Prostate gland (tissue), 2 donors: ENCODE measurements at regions not wholly inside any gene's neighbourhood (a gene's known extent, or its start where the extent isn't known, plus 50 kb on each side); places are given as distances from the start of the nearest gene placed in this dataset.

Source experiments
- DNase-seq: peaks from one replicate; pipeline ENCODE4 v3.0.0-alpha.2; 2019; ENCODE audit warnings: low spot score
- H3K27ac ChIP-seq, 2 donors: fragments of 200-600 bp; sonication (generic); 2 replicates each; pipeline ENCODE4 v1.5.1; 2017 to 2019
- H3K27me3 ChIP-seq: fragments of 200-600 bp; sonication (generic); replicated peaks from 2 replicates; pipeline ENCODE4 v1.5.1; 2019; ENCODE audit not compliant: insufficient read depth
- H3K36me3 ChIP-seq, 2 donors: fragments of 200-600 bp; sonication (generic); 1 replicate in 1 of 2; 2 replicates in 1 of 2; pipeline versions ENCODE4 v1.5.1 to v1.8.1; 2017 to 2019
- H3K4me1 ChIP-seq: fragments of 200-600 bp; sonication (generic); replicated peaks from 2 replicates; pipeline ENCODE4 v1.5.1; 2019
- H3K4me3 ChIP-seq, 2 donors: fragments of 200-600 bp; sonication (generic); 2 replicates each; pipeline ENCODE4 v1.5.1; 2017 to 2019
- H3K9me3 ChIP-seq: fragments of 200-600 bp; sonication (generic); 2 replicates; pipeline ENCODE4 v1.5.1; 2017
- CTCF ChIP-seq, 4 experiments: fragments of 200-600 bp in 2 of 4; fragments of 450-650 bp in 2 of 4; sonication (generic) in 2 of 4; IDR thresholded peaks; 1 replicate in 3 of 4; 2 replicates in 1 of 4; pipeline ENCODE4 v1.5.1; 2016 to 2019; ENCODE audit warnings: antibody characterized with exemption in 4 of 4, mild to moderate bottlenecking in 2 of 4, moderate library complexity in 2 of 4
- POLR2A ChIP-seq: fragments of 450-650 bp; IDR thresholded peaks from one replicate; pipeline ENCODE4 v1.6.1; 2016; ENCODE audit warnings: antibody characterized with exemption, mild to moderate bottlenecking
- POLR2AphosphoS5 ChIP-seq: sonication (generic); formaldehyde crosslinking; IDR thresholded peaks from one replicate; pipeline ENCODE4 v1.6.1; 2017; ENCODE audit warnings: antibody characterized with exemption
- WGBS: methylation state at CpG from one replicate; pipeline ENCODE4 v1.1.5; 2018; 5-methylcytosine and 5-hydroxymethylcytosine counted together
- intact Hi-C: fragments of 100-400 bp; cut with DNase I; formaldehyde crosslinking; loops from one replicate; pipeline ENCODE4 v1.14.2; 2022

- H3K4me3 ChIP-seq: no peak overlapping the region
- H3K9me3 ChIP-seq: no peaks in the 10 kb centered on the region
- WGBS: 85% methylated on average over 3 of the region's 3 CpGs
- no peak for TF ChIP-seq POLR2A
- TF ChIP-seq POLR2AphosphoS5: no peak
- no peak for TF ChIP-seq CTCF (IDR thresholded peaks at IDR 0.05)
- DNase-seq: no peak
- no peak overlapping the region for H3K27ac ChIP-seq
- no peaks in the 10 kb centered on the region for H3K36me3 ChIP-seq
- H3K27me3 ChIP-seq: no peaks in the 10 kb centered on the region
- intact Hi-C loops: no loop called here
- no peaks in the 10 kb centered on the region for H3K4me1 ChIP-seq
Observed at GRCh38 chr17:13864521-13864920, 204.8 kb upstream of the COX10 start.

GRCh38 chr17:13865650-13866049, 203.7 kb upstream of the COX10 start:
- no peaks in the 10 kb centered on the region for H3K27me3 ChIP-seq
- H3K27ac ChIP-seq: no peak overlapping the region
- H3K9me3 ChIP-seq: no peaks in the 10 kb centered on the region
- no peaks in the 10 kb centered on the region for H3K36me3 ChIP-seq
- intact Hi-C loops: no loop called here
- DNase-seq: no peak
- no peaks in the 10 kb centered on the region for H3K4me1 ChIP-seq
- no peak overlapping the region for H3K4me3 ChIP-seq
- WGBS: 84% methylated on average over 2 of the region's 2 CpGs
- no peak for TF ChIP-seq POLR2A
- TF ChIP-seq POLR2AphosphoS5: no peak
- TF ChIP-seq CTCF (IDR thresholded peaks at IDR 0.05): no peak

GRCh38 chr17:13869331-13869940, 199.9 kb upstream of the COX10 start:
- Histone ChIP-seq H3K9me3 (no peaks in the 10 kb centered on the region), H3K4me1 (no peaks in the 10 kb centered on the region), H3K4me3 (no peak overlapping the region), H3K36me3 (no peaks in the 10 kb centered on the region), H3K27ac (no peak overlapping the region), H3K27me3 (no peaks in the 10 kb centered on the region)
- intact Hi-C loops: no loop called here
- WGBS: 87% methylated on average over 9 of the region's 9 CpGs
- TF ChIP-seq POLR2A (no peak), CTCF (IDR thresholded peaks at IDR 0.05) (no peak)
- no peak for DNase-seq

- H3K4me3 ChIP-seq: no peak overlapping the region
- 95% methylated on average over 4 of the region's 4 CpGs for WGBS
- H3K36me3 ChIP-seq: no peaks in the 10 kb centered on the region
- no peaks in the 10 kb centered on the region for H3K27me3 ChIP-seq
- no peak for TF ChIP-seq POLR2AphosphoS5
- no peak for TF ChIP-seq CTCF (IDR thresholded peaks at IDR 0.05)
- no peak for TF ChIP-seq POLR2A
- H3K9me3 ChIP-seq: no peaks in the 10 kb centered on the region
- no peaks in the 10 kb centered on the region for H3K4me1 ChIP-seq
- H3K27ac ChIP-seq: no peak overlapping the region
- intact Hi-C loops: no loop called here
- DNase-seq: no peak
Observed at GRCh38 chr17:13871261-13871660, 198.0 kb upstream of the COX10 start.

GRCh38 chr17:13874134-13874533, 195.2 kb upstream of the COX10 start:
- no peaks in the 10 kb centered on the region for H3K4me1 ChIP-seq
- no peak overlapping the region for H3K4me3 ChIP-seq
- DNase-seq: no peak
- no peaks in the 10 kb centered on the region for H3K27me3 ChIP-seq
- TF ChIP-seq POLR2AphosphoS5 (no peak), CTCF (IDR thresholded peaks at IDR 0.05) (no peak)
- intact Hi-C loops: no loop called here
- WGBS: 93% methylated on average over 3 of the region's 3 CpGs
- no peaks in the 10 kb centered on the region for H3K9me3 ChIP-seq
- no peak overlapping the region for H3K27ac ChIP-seq
- H3K36me3 ChIP-seq: no peaks in the 10 kb centered on the region
